OCI-LY3 (cell line): ENCODE measurements at regions not wholly inside any gene's neighbourhood (a gene's known extent, or its start where the extent isn't known, plus 50 kb on each side); places are given as distances from the start of the nearest gene placed in this dataset.

ENCODE experiments used
- CTCF ChIP-seq: fragments of 200-600, 300-600 bp; sonication (generic); IDR thresholded peaks from 2 replicates; pipeline ENCODE4 v1.5.1; 2014; ENCODE audit warnings: antibody characterized with exemption, low read length, low read depth
- EZH2phosphoT487 ChIP-seq: fragments of 200-600 bp; shearing (Covaris generic); IDR thresholded peaks from 2 replicates; pipeline ENCODE4 v1.6.1; 2018; ENCODE audit warnings: antibody characterized with exemption, mixed run types, low read depth

- no peak for TF ChIP-seq CTCF
- no peak for TF ChIP-seq EZH2phosphoT487
Observed at GRCh38 chr10:120110196-120110595, 217.7 kb downstream of the SEC23IP start.
